NCI-H460 (cell line): ENCODE measurements at regions not wholly inside any gene's neighbourhood (a gene's known extent, or its start where the extent isn't known, plus 50 kb on each side); places are given as distances from the start of the nearest gene placed in this dataset.

Experiments used
- DNase-seq: peaks from one replicate; pipeline ENCODE4 v3.0.0-alpha.2; 2016; ENCODE audit warnings: low read depth; ENCODE audit errors: extremely low read depth

GRCh38 chr3:104988496-104988895, 378.2 kb upstream of the ALCAM start:
- no peak for DNase-seq

- no peak for DNase-seq
These were observed 376.8 kb upstream of the ALCAM start for GRCh38 chr3:104989878-104990277.

GRCh38 chr3:104990758-104991157, 376.0 kb upstream of the ALCAM start:
- no peak for DNase-seq

DNA sequence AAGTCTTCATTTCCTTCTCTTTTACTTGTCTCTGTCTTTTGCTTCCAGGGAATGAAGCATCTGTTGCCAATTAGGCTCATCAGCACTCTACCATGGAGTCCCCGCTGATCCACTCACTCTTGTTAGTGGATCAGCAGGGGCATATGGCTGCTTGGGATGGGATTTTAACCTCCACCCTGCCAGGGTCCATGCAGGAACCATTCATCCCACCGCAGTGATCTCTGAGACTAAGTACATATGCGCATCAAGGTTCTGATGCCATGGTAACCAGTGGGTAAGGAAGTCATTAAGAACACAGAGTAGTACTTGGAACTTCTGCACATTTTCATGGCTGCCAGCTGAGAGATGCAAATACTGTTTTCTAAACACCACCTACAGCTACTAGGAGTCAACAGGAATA, 374.0 kb upstream of the ALCAM start:
- no peak for DNase-seq

DNA sequence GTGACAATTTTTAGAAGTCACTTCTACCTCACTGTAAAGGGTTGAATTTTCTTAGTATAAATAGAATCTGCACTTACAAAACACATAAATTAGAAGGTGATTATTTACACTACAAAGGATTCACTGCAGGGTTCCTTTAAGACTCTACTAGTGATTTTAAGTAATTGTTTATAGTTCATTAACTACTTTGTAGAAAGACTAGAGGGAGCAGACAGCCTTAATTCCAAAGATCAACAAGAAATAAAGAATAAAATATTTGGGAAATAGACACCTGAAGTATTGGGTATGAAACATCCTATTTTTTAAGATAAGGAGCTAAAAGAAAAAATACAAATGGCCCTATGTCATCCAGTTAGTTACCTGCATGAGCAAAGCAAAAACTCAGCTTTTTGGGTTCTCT, 360.5 kb upstream of the ALCAM start:
- DNase-seq: no peak

GRCh38 chr3:105013657-105014056, 353.1 kb upstream of the ALCAM start:
- no peak for DNase-seq

GRCh38 chr3:105014631-105015030, 352.1 kb upstream of the ALCAM start:
- no peak for DNase-seq

- DNase-seq: no peak
These were observed 343.9 kb upstream of the ALCAM start for GRCh38 chr3:105022813-105023212.

- DNase-seq: no peak
These were observed 336.5 kb upstream of the ALCAM start for GRCh38 chr3:105030211-105030610.

- DNase-seq: no peak
These were observed 334.2 kb upstream of the ALCAM start for GRCh38 chr3:105032541-105032940.

GRCh38 chr3:105033081-105033480, 333.6 kb upstream of the ALCAM start:
- no peak for DNase-seq

- no peak for DNase-seq
These were observed 327.7 kb upstream of the ALCAM start for GRCh38 chr3:105039004-105039403.

GRCh38 chr3:105040026-105040622, 326.6 kb upstream of the ALCAM start:
- DNase-seq: no peak

DNA sequence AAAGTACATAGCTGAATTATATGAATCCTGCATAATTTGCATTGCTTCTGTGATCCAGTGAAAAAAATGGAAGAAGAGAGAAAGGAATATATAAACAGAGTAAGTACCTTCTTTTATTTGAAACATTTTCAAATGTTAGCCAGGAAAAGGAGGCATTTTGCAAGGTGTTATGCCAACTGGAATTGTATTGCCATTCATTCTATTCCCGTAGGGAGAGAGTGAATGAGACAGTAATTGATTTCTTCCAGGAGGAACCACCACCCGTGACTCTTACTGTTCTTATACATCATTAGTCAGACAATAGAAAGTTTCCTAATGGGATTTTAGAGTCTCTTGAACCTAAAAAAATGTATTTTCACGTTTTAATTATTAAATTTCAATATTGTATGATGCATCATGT, 324.1 kb upstream of the ALCAM start:
- DNase-seq: no peak

GRCh38 chr3:105051111-105051510, 315.6 kb upstream of the ALCAM start:
- no peak for DNase-seq

DNA sequence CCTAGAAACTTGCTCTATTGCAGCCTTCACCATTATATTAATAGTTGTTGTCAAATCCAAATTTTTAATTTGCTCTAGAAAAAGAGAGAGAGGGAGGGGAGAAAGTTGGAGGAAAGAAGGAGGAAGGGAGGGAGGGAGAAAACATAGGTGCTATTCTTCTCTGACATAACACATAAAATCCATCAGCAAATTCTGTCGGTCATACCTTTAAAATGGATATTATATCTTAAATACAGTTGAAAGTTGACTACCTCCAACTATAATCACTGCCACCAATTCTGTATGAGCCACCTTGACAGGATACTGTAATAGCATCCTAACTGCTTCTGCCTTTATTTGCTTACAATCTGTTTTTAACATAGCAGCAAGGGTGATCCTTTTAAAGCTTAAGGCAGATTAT, 314.7 kb upstream of the ALCAM start:
- DNase-seq: no peak

DNA sequence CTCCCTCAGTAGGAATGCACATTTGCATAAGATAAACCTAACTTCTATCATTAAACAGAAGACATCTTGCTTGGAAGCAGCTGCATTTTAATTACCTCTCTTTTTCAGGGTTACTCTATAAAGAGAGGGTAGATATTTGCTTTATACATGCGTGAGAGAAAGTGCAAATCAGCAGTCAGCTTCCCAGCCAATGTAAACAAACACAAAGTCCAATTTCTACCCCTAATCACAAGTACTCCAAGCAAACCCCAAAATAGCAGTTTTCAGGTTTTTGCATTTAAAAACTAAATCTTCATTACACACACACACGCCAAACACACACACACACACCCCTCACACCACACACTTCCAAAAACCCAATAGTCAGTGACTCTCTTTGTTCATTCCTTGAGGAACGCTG, 303.9 kb upstream of the ALCAM start:
- DNase-seq: no peak

GRCh38 chr3:105065895-105066839, 300.5 kb upstream of the ALCAM start:
- no peak for DNase-seq

GRCh38 chr3:105067361-105067760, 299.3 kb upstream of the ALCAM start:
- no peak for DNase-seq

DNA sequence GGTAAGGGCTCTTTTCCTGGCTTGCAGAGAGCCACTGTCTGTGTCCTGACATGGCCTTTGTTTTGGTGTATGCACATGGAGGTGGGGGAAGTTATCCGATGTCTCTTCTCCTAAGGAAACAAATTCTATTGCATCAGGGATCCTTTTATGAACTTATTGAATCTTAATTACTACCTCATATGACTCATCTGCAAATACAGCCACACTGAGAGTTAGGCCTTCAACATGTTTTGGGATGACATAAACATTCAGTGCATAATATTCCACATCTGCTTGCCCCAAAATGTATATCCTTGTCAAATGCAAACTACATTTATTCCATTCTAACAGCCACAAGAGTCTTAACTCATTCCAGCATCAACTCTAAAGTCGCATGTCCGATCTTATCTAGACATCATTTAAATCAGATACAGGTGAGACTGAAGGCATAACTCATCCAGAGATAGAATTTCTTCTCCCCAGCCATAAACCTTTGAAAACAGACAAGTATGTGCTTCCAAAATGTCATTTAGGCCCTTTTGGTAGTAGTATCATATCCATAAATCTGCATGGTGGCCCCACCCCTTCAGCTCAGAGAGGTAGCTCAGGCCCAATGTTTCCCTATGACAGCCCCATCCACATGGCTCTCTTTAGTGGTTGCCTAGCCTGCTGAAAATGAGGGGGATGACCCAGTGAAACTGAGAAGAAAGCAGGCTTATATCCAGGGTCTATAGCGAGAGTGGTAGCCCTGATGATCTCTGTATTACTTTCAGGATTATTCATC, 289.5 kb upstream of the ALCAM start:
- no peak for DNase-seq

GRCh38 chr3:105083945-105084344, 282.8 kb upstream of the ALCAM start:
- no peak for DNase-seq

GRCh38 chr3:105085506-105085905, 281.2 kb upstream of the ALCAM start:
- DNase-seq: no peak
